Eye (tissue), 1 donor: ENCODE measurements at regions not wholly inside any gene's neighbourhood (a gene's known extent, or its start where the extent isn't known, plus 50 kb on each side); places are given as distances from the start of the nearest gene placed in this dataset.
"Not testable (repeated sequence)": the region's sequence is repeated elsewhere in the genome, so short reads cannot be mapped to it uniquely, and the experiment has no call there.

ENCODE experiments used
- DNase-seq: peaks from one replicate; pipeline ENCODE4 v3.0.0-alpha.2; 2015

DNA sequence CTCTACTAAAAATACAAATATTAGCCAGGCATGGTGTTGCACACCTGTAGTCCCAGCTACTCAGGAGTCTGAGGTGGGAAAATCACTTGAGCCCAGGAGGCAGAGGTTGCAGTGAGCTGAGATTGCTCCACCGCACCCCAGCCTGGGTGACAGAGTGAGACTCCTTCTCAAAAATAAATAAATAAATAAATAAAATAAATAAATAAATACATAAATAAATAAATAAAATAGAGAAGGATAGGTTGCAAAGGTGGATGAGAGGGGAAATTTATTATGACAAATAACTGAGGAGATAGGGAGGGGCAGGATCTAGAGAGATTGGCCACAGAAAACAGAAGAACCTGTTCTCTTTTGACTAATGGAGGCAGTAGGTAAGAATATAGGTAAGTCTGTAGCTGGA, 601.6 kb downstream of the LRRC70 start:
- DNase-seq = not testable (repeated sequence)

- no peak for DNase-seq
Measured at GRCh38 chr5:63175850-63176249, 597.2 kb downstream of the LRRC70 start.

DNA sequence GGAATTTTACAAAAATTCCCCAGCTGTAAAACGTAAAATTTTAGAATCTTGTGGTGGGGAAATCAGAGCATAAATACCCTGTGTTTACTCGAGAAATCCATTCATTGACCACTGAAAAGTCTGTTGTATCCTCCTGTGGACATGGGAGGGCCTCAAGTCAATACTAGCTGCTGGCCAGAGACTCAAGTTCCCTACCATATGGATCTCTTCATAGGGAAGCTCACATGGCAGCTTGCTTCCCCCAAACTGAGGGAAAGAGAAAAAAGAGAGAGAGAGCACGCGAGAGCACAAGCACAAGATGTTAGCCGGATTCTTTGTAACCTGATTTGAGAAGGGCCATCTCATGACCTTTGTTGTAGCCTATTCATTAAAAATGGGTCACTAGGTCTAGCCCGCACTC, 591.9 kb downstream of the LRRC70 start:
- DNase-seq = peak; percentile 28

GRCh38 chr5:63164838-63165535, 586.4 kb downstream of the LRRC70 start:
- DNase-seq = peak; percentile 21

- DNase-seq = peak; percentile 21
Measured at GRCh38 chr5:63164339-63164738, 585.7 kb downstream of the LRRC70 start.

GRCh38 chr5:63155310-63155631, 576.7 kb downstream of the LRRC70 start:
- DNase-seq = no peak

DNA sequence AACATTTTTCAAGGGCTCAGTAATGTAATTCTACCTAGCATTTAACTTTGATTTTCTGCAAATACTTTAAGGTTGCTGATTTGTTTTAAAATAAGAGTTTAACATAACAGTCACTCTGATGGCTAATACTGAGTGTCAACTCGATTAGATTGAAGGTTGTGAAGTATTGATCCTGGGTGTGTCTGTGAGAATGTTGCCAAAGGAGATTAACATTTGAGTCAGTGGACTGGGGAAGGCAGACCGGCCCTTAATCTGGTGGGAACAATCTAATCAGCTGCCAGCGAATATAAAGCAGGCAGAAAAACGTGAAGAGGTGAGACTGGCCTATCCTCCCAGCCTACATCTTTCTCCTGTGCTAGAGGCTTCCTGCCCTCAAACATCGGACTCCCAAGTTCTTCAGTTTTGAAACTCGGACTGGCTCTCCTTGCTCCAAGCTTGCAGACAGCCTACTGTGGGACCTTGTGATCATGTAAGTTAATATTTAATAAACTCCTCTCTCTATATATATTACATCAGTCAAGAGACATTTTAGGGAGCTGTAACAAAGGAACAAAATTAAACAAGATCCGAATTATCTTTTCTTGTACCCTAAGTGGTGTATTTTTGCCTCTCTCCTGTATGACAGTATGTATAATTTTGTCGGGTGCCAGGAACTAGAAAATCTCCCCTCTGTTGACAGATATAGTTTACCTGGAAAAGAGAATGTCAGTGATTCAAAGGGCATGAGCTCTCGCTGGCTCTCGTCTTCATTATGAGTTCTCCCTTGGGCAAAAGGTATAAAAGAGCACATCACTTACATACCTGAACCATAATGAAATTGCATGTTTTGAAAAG, 576.1 kb downstream of the LRRC70 start:
- DNase-seq = peak; percentile 64

- peak; percentile 14 for DNase-seq
Measured at GRCh38 chr5:63152871-63153270, 574.3 kb downstream of the LRRC70 start.

GRCh38 chr5:63145167-63145566, 566.5 kb downstream of the LRRC70 start:
- no peak for DNase-seq

GRCh38 chr5:63141591-63141990, 563.0 kb downstream of the LRRC70 start:
- no peak for DNase-seq

DNA sequence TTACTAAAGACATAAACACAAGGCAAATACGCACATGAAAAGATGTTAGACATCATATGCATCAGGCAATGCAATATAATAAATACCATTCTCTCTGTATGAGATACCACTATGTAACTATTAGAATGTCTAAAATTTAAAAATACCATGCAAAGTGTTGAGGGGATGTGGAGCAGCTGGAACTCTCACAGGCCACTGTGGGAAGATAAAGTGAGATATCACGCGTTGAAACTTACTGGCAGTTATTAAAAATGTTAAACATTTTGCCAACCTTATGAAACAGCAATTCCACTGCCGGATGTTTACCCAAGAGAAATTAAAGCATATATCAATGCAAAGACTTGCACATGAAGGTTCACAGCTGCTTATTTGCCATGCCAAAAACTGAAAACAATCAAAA, 556.7 kb downstream of the LRRC70 start:
- DNase-seq = no peak

GRCh38 chr5:63131626-63132285, 553.1 kb downstream of the LRRC70 start:
- DNase-seq = no peak

DNA sequence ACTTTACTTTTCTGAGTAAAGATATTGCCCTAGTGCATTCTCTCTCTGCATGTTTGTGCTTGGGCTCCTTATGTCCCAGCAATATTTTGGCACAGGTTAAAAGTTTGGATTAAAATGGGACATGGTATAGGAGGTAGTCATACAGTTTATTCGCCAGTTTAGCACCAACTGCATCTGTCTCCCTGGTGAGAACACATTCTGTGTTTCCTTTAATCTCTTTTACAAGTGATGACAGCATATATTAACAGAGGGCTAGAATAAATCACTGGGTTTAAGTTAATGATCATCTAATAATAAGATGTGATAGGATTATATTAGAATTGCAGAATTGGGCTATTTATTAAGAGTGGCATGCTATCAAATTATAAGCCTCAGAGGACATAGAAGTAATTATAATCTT, 550.1 kb downstream of the LRRC70 start:
- DNase-seq = no peak

GRCh38 chr5:63128018-63128417, 549.4 kb downstream of the LRRC70 start:
- DNase-seq = no peak

DNA sequence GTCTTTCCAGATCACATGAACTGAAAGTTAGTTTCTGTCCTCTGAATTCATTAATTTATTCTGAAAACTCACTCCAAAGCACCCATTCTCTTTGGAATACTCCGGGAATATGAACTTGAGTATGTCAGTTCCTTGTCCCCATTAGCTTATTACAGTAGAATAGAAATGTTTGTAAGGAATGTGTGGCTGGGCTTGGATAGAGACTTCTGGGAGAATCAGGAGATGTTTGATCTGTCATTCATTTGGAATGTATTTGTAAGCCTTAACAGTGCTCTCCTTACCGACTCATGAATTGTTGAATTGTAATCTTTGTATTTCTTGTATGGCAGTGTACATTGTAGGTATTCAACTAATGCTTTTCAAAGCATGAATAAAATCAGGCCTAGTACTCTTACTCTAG, 548.4 kb downstream of the LRRC70 start:
- no peak for DNase-seq

- DNase-seq = peak; percentile 22
Measured at GRCh38 chr5:63125862-63126261, 547.2 kb downstream of the LRRC70 start.

DNA sequence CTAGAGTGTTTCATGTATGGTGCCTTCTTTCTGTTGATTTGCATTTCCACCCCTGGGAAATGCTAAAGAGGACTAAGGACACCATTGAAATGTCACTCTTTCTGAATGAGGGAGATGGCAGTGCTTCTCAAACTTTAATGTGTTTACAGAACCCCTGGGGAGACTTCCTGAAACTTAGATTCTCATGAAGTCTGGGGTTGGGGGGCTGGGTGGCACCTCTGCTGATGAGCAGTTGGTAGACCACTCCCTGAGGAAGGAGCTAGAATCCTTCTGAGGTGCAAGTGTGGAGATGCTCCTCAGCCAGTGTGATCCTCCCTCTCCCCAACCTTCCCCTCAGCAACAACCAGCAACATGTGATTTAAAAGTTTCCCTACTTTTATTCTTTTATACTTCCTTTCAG, 546.8 kb downstream of the LRRC70 start:
- no peak for DNase-seq

GRCh38 chr5:63124266-63124665, 545.6 kb downstream of the LRRC70 start:
- DNase-seq = no peak

DNA sequence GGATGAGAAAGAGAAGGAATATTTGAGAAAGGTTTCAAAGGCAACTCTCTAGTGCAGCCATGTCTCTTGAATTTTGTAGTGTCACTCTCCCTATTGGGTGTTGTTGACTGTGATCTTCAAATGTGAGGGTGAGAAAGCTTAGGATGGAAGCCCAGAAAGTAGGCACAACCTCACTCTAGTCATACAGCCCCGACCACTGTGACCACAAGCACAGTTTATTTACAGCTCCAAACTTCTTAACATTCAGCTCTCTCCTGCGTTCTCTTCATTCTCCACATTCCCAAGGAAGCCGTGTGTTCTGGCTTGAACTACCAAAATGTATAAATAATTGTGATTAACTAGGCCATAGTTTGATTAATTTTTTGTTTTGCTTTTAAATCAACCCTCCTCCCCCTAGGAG, 542.9 kb downstream of the LRRC70 start:
- no peak for DNase-seq

- peak; percentile 28 for DNase-seq
Measured at GRCh38 chr5:63118221-63118620, 539.6 kb downstream of the LRRC70 start.

- DNase-seq = no peak
Measured at GRCh38 chr5:63111891-63112290, 533.3 kb downstream of the LRRC70 start.

- no peak for DNase-seq
Measured at GRCh38 chr5:63101870-63102269, 523.3 kb downstream of the LRRC70 start.

GRCh38 chr5:63097286-63097685, 518.7 kb downstream of the LRRC70 start:
- DNase-seq = no peak

- DNase-seq = no peak
Measured at GRCh38 chr5:63094730-63095129, 516.1 kb downstream of the LRRC70 start.
